C4-2B (cell line): ENCODE measurements at regions not wholly inside any gene's neighbourhood (a gene's known extent, or its start where the extent isn't known, plus 50 kb on each side); places are given as distances from the start of the nearest gene placed in this dataset.

Experiments used
- CTCF ChIP-seq: fragments of 450-650 bp; conservative IDR thresholded peaks from 2 replicates; pipeline ENCODE4 v1.5.1; 2017; ENCODE audit warnings: mild to moderate bottlenecking
- ZFX ChIP-seq: fragments of 450-650 bp; IDR thresholded peaks from 2 replicates; pipeline ENCODE4 v1.6.1; 2017

GRCh38 chr14:53807108-53807507 is 149.5 kb downstream of the BMP4 start:
- no peak for TF ChIP-seq CTCF
- no peak for TF ChIP-seq ZFX
